ENCODE measurements at regions not wholly inside any gene's neighbourhood (a gene's known extent, or its start where the extent isn't known, plus 50 kb on each side); places are given as distances from the start of the nearest gene placed in this dataset.

DNA sequence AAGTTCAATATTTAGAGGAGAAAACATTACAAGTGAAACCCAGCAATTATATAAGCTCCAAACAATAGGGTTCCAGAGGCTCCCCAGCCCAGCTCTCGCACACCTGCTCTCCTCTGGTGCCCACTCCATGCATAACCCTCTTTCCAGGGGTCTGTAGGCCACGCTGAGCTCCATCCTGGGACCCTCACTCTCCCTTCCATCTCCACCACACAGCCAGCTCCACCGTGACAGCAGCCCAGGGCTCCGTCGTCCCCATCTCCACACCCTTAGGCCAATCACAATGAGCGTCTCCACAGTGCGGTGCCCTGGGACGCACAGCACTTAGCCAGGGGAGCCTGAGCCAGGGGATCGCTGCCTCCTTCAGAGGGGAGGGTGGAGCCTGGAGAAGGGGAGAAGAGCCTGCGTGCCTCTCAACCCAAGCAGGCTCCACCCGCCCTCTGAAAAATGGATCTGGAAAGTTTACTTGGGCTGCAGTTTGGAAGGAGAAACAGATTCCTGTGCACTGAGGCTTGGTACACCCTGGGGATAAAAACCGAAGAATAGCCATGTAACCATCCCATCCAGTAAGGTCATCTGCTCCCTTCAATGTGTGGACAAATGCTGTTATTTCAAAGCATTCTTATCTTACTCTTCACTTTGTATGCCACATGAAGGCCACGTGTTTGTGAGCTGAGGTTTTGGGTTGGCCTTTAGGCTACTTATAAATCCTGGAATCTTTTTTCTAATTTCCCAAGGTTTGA lies 72.4 kb upstream of the GGTLC1 start:
- Histone ChIP-seq H3K4me2 (no peak overlapping the region), H3K9me3 (no peaks in the 10 kb centered on the region), H3K27ac (no peak overlapping the region), H3K4me3 (no peak overlapping the region), H3K4me1 (no peaks in the 10 kb centered on the region)
- ATAC-seq, result no peak; a peak in 1 of 6 replicates
- TF ChIP-seq CHD2 (IDR thresholded peaks at IDR 0.05; ENCODE audit: low read length, partially characterized antibody) (no peak), JUNB (IDR thresholded peaks at IDR 0.05) (no peak), KDM5A (IDR thresholded peaks at IDR 0.05) (no peak), SMC3 (IDR thresholded peaks at IDR 0.05) (no peak), HOXB13 (CRISPR knock-in tag; IDR thresholded peaks at IDR 0.05; ENCODE audit: low read depth) (no peak), EHMT2 (IDR thresholded peaks at IDR 0.05; ENCODE audit: low read depth) (no peak), MAFK (IDR thresholded peaks at IDR 0.05; ENCODE audit: partially characterized antibody) (no peak), NPAS2 (CRISPR knock-in tag; IDR thresholded peaks at IDR 0.05; ENCODE audit: borderline replicate concordance) (no peak), SREBF2 (IDR thresholded peaks at IDR 0.05) (no peak), RNF2 (IDR thresholded peaks at IDR 0.05; ENCODE audit: borderline replicate concordance, low read depth) (no peak), POLR2A (IDR thresholded peaks at IDR 0.05; ENCODE audit: low read length) (no peak), ZFP36 (IDR thresholded peaks at IDR 0.05; ENCODE audit: borderline replicate concordance, partially characterized antibody) (no peak), ESRRA (IDR thresholded peaks at IDR 0.05; ENCODE audit: borderline replicate concordance, low read length) (no peak), RFX5 (IDR thresholded peaks at IDR 0.05) (no peak), RCOR1 (IDR thresholded peaks at IDR 0.05; ENCODE audit: low read depth, low read length) (no peak), EHF (CRISPR knock-in tag; IDR thresholded peaks at IDR 0.05) (no peak)
- TF ChIP-seq, protein P1, sequence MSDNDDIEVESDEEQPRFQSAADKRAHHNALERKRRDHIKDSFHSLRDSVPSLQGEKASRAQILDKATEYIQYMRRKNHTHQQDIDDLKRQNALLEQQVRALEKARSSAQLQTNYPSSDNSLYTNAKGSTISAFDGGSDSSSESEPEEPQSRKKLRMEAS (IDR thresholded peaks at IDR 0.05), result no peak
- TF ChIP-seq, protein P2, sequence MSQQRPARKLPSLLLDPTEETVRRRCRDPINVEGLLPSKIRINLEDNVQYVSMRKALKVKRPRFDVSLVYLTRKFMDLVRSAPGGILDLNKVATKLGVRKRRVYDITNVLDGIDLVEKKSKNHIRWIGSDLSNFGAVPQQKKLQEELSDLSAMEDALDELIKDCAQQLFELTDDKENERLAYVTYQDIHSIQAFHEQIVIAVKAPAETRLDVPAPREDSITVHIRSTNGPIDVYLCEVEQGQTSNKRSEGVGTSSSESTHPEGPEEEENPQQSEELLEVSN (IDR thresholded peaks at IDR 0.05; ENCODE audit: borderline replicate concordance, low read depth), result no peak
- TF ChIP-seq, protein P3, sequence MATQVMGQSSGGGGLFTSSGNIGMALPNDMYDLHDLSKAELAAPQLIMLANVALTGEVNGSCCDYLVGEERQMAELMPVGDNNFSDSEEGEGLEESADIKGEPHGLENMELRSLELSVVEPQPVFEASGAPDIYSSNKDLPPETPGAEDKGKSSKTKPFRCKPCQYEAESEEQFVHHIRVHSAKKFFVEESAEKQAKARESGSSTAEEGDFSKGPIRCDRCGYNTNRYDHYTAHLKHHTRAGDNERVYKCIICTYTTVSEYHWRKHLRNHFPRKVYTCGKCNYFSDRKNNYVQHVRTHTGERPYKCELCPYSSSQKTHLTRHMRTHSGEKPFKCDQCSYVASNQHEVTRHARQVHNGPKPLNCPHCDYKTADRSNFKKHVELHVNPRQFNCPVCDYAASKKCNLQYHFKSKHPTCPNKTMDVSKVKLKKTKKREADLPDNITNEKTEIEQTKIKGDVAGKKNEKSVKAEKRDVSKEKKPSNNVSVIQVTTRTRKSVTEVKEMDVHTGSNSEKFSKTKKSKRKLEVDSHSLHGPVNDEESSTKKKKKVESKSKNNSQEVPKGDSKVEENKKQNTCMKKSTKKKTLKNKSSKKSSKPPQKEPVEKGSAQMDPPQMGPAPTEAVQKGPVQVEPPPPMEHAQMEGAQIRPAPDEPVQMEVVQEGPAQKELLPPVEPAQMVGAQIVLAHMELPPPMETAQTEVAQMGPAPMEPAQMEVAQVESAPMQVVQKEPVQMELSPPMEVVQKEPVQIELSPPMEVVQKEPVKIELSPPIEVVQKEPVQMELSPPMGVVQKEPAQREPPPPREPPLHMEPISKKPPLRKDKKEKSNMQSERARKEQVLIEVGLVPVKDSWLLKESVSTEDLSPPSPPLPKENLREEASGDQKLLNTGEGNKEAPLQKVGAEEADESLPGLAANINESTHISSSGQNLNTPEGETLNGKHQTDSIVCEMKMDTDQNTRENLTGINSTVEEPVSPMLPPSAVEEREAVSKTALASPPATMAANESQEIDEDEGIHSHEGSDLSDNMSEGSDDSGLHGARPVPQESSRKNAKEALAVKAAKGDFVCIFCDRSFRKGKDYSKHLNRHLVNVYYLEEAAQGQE (IDR thresholded peaks at IDR 0.05), result no peak
- TF ChIP-seq, protein P4, sequence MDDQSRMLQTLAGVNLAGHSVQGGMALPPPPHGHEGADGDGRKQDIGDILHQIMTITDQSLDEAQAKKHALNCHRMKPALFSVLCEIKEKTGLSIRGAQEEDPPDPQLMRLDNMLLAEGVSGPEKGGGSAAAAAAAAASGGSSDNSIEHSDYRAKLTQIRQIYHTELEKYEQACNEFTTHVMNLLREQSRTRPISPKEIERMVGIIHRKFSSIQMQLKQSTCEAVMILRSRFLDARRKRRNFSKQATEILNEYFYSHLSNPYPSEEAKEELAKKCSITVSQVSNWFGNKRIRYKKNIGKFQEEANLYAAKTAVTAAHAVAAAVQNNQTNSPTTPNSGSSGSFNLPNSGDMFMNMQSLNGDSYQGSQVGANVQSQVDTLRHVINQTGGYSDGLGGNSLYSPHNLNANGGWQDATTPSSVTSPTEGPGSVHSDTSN (IDR thresholded peaks at IDR 0.05), result no peak
- ChIA-PET CTCF (interaction anchor here (1.9 kb wide), 1 partner anchor 24 kb away, joined by 6 read pairs; no protein-coding TSS in a partner anchor), POLR2A (no interaction called here)
- 62% methylated on average over 13 of the region's 13 CpGs for WGBS (ENCODE audit: missing lambda C conversion rate)
- FAIRE-seq, result no peak
- DNase-seq (ENCODE audit: low read depth in 1 of 2, low spot score in 1 of 2), result no peak

DNA sequence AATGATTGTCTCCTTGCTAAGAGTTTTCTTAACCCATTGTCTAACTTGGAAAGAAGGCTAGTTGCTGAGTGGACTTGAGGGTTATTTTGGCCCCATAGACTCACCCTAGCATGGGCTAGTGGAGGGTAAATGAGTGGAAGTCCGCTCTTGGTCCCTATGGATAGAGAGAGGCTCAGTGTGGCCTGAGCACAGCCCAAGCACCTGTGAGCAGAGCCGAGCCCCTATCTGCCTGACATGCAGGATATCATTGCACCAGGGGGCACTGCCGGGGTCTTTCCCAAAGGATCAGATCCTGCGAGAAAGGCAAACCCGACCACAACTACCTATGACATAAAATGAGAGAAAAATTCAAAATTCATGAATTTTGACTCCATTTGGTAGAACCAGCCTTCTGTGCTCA lies 70.6 kb upstream of the GGTLC1 start:
- WGBS (ENCODE audit: missing lambda C conversion rate), result 72% methylated on average over 5 of the region's 5 CpGs
- ATAC-seq, result no peak
- Histone ChIP-seq H3K4me2 (no peak overlapping the region), H3K9me3 (no peaks in the 10 kb centered on the region), H3K27ac (no peak overlapping the region), H3K4me1 (no peaks in the 10 kb centered on the region), H3K4me3 (no peak overlapping the region)
- CTCF ChIA-PET, result no interaction called here
- no peak for FAIRE-seq
- POLR2A ChIA-PET, result no interaction called here
- TF ChIP-seq BHLHE40 (IDR thresholded peaks at IDR 0.05; ENCODE audit: low read depth, low read length) (no peak), NFE2L2 (conservative IDR thresholded peaks at IDR 0.05; ENCODE audit: low read length) (no peak), ESRRA (IDR thresholded peaks at IDR 0.05; ENCODE audit: borderline replicate concordance, low read length) (no peak), RNF2 (IDR thresholded peaks at IDR 0.05; ENCODE audit: borderline replicate concordance, low read depth) (no peak)
- TF ChIP-seq, protein P5, sequence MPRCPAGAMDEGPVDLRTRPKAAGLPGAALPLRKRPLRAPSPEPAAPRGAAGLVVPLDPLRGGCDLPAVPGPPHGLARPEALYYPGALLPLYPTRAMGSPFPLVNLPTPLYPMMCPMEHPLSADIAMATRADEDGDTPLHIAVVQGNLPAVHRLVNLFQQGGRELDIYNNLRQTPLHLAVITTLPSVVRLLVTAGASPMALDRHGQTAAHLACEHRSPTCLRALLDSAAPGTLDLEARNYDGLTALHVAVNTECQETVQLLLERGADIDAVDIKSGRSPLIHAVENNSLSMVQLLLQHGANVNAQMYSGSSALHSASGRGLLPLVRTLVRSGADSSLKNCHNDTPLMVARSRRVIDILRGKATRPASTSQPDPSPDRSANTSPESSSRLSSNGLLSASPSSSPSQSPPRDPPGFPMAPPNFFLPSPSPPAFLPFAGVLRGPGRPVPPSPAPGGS (IDR thresholded peaks at IDR 0.05), result no peak
- TF ChIP-seq, protein P6, sequence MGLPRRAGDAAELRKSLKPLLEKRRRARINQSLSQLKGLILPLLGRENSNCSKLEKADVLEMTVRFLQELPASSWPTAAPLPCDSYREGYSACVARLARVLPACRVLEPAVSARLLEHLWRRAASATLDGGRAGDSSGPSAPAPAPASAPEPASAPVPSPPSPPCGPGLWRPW (IDR thresholded peaks at IDR 0.05), result no peak
- DNase-seq (ENCODE audit: low read depth in 1 of 2, low spot score in 1 of 2), result no peak

Measured in A549 (cell line).